ENCODE measurements at regions not wholly inside any gene's neighbourhood (a gene's known extent, or its start where the extent isn't known, plus 50 kb on each side); places are given as distances from the start of the nearest gene placed in this dataset.
"Not testable (repeated sequence)": the region's sequence is repeated elsewhere in the genome, so short reads cannot be mapped to it uniquely, and the experiment has no call there.

DNA sequence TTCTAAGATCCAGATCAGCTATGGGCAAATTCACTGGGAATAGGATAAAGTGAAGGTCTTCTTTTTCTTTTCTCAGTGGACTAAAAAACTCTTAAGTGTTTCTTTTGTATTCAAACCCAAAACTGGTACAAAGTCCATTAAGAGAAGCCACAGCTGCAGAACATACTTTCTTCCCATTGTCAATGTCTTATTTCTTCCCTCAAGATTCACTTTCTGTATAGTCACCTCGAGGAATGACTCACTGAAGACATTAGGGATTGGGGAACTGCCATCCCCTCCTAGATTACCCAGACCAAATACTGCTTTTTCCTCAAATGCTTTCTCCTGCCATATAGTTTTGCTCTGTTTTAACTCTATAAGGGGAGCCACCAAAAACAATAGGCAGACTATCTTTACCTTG is 117.4 kb upstream of the SYT13 start:
- not testable (repeated sequence) for DNase-seq

DNA sequence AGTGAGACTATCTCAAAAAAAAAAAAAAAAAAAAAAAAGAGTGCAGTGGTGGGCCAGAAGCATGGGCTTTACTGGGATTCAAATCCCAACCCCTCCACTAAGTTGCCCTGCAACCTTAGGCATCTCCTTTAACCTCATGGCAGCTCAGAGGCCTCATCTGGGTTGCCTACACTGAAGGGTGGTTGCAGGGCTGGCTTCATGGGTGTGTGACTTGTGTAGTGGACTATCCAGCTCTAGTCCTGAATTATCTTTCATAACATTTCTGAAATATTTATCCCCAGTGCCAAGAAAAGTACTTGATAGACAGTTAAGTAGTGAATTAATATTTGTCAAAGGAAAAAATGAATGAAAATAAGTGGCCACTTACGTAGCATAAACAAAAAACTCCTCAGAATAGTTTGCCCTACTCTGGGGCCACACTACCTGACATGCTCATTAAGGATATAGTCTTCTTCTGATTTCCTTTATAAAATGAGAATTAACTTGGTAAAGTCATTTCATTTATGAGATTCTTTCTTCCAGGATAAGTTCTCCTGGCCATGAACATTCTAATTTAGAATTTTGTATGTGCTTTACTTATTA is 116.0 kb upstream of the SYT13 start:
- DNase-seq, result no peak

DNA sequence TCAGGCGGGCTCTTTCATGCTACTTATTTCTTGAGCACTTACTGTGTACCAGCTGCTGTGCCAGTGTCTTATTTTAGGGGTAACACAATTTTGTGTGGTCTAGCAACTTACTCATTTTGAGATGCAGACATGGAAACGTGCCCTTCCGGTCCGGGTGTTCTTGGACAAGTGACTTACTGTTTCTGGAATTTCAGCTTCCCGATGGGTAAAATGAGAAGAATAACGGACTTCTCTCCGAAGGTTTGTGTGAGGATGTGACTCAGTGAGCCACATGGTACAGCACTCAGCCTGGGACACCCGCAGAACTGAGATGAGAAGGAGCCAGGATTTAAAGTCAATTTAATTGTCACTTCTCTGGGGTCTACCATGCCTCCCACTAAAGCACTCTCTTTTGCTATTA is 114.5 kb upstream of the SYT13 start:
- no peak for DNase-seq

GRCh38 chr11:45399166-45399565 is 113.0 kb upstream of the SYT13 start:
- no peak for DNase-seq

DNA sequence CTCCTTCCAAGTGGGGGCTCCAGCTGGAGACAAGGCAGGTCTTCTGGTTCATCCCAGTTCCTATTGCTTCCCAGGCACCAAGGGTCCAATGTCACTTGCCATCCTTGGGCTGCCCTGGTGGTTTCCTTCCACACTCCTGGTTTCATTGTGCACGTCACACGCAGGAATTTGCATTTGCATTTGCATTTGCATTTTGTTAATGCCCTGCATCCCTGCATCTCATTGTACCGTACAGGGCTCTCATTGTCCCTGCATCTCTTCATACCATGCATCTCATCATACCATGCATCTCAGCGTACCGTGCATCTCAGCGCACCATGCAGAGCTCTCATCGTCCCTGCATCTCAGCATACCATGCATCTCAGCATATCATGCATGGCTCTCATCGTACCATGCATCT is 112.2 kb upstream of the SYT13 start:
- no peak for DNase-seq

DNA sequence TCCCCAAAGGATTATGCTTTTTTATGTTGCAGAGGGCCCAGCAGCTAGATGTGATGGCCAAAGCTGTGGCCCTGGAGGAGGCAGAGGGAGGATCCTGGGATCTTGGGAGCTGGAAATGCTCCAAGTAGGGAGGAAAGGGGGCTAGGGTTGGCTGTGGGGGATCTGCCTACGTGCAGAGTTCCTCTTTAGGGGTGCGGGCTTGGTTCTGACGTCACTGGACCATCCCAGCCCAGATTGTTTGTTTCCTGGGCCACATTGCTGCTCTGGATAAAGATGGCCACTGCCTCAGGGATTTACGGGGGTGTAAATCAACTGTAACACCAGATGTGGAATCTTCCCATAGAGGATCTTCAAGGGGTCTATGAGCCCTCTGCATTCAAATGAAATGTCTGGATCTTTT is 110.3 kb upstream of the SYT13 start:
- DNase-seq, result no peak

GRCh38 chr11:45395947-45396346 is 109.8 kb upstream of the SYT13 start:
- no peak for DNase-seq

- no peak for DNase-seq
Observed at GRCh38 chr11:45395421-45395820, 109.3 kb upstream of the SYT13 start.

GRCh38 chr11:45394294-45395085 is 108.3 kb upstream of the SYT13 start:
- no peak for DNase-seq

DNA sequence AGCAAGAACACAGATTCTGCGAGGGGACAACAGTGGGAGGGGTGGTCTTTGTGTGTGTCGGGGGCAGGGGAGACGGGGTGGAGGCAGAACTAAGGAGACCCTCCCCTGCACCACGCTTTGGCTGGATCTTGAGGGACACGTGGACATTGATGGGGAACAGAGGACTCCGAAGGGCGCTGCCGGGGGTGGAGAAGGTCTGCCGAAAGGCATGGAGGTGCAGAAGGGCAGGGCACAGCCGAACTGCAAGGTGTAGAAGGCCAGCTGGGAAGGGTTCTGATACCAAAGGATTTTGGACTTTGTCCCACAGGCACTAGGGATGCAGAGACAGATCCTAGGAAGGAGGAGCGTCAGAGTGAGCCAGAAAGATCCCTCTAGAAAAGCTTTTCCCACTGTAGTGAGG is 107.7 kb upstream of the SYT13 start:
- no peak for DNase-seq

GRCh38 chr11:45393334-45393733 is 107.2 kb upstream of the SYT13 start:
- DNase-seq, result no peak

DNA sequence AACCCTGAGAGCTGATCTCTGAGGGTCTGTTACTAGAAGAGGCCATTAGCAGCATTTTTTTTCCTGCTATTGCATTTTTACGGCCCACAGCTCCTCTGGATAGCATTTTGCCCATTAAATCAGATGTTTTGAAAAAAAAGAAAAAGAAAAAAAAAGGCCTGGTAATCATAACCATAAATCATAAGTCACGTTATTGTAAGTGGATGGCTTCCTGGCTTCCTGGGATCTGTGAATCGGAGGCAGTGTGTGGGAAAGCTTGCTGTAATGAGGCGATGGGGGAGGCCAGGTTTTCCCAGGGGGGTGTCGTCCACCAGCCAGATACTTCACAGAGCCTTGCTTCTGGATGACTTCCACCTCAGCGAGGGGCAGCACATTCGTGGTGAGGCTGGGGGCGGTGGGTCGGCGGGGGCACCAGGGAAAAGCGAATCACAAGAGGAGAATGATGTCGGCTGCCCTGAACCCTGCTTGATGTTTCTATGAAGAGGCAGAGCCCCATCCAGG is 106.5 kb upstream of the SYT13 start:
- DNase-seq, result no peak

DNA sequence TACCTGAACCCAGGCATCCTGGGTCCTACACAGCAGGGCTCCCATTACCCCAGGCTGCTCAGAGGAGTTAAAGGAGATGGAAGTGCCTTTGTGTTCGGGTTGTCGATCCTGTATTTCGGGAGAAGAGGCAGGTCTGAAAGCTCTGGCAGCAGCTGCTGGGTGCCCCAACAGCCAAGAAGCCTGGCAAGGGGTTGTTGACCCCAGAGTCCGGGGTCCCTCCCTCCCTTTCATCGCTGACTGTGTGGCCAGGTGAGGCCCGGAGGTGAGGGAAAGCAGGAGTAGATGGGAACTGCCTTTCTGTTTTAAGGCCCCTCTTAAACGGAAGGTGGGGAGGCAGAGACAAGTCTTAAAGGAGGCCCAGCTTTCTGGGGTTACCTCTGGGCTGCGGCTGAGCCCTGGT is 106.0 kb upstream of the SYT13 start:
- no peak for DNase-seq

- no peak for DNase-seq
Observed at GRCh38 chr11:45391168-45391850, 105.2 kb upstream of the SYT13 start.

DNA sequence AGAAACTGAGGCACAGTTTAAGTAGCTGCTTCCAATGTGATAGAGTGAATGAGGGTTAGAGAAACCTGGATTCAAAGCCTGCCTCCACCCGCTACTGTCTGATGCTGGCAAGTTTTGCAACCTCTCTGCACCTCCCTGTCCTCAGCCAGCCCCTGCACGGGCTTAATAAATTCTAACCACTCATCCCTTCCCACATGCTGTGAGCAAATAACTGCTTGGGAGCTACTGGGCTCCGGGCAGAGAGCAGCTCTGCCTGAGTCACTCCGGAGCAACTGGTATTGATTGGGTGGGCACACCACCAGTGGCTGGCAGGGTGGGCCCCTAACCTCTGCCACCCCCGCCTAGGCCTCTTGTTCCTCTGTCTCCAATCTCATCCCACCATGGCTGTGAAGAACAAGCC is 104.3 kb upstream of the SYT13 start:
- no peak for DNase-seq

DNA sequence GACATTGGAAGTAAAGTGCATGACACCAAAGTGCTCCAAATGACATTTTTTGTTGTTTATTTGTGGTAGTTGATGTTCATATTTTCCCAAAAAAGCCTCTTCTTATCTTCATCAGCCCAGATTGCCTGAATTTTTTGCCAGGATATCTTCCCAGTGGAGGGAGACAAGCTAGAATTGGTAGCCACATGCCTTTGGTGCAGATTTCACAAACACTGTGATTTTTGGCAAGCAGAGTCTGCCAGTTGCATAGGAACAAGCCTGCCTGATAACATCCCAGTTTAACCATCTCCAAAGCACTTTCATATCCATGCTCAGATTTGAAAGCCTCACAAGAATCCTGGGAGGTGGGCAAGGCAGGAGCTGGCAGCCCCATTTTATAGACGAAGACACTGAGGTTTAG is 102.3 kb upstream of the SYT13 start:
- no peak for DNase-seq

DNA sequence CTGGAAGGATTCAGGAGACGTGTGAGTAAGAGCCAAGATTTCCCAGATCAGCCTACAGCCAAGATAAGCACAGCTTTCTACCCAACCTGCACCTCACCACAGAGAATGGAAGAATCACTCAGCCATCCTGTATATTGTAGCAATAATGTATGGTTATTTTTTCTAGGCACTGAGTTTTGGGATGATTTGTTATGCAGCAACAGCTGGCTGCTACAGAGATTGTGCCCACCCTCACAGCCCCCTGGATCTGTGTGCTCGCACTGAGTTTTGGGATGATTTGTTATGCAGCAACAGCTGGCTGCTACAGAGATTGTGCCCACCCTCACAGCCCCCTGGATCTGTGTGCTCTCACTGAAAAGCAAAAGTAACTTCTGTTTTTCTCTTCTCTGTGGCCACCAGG is 101.7 kb upstream of the SYT13 start:
- DNase-seq, result not testable (repeated sequence)

- no peak for DNase-seq
Observed at GRCh38 chr11:45386972-45387371, 100.8 kb upstream of the SYT13 start.

DNA sequence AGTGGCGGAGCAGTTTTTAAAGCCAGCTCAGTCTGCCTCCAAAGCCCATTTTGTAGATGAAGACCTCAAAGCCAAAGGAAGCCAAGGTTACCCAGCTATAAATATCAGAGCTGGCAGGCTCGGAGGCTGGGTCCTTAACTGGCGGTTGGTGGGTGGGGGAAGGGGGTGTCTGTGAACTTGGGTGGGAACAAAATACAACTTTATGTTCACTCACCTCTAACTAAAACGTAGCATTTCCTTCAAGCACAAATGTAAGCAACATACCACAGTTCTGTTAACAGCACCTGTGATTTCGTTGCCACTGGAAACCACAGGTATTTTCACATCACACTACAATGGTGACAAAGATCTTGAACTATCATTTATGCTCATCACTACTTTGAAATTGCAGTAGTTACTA is 99.7 kb upstream of the SYT13 start:
- no peak for DNase-seq

GRCh38 chr11:45385423-45385822 is 99.3 kb upstream of the SYT13 start:
- DNase-seq, result no peak

- DNase-seq, result no peak
Observed at GRCh38 chr11:45384711-45385241, 98.6 kb upstream of the SYT13 start.

GRCh38 chr11:45384016-45384415 is 97.9 kb upstream of the SYT13 start:
- no peak for DNase-seq

GRCh38 chr11:45383224-45383623 is 97.1 kb upstream of the SYT13 start:
- peak in 1 of 2 experiments; percentile 5 for DNase-seq

Data from activated CD4-positive, alpha-beta T cell treated with anti-CD3 and anti-CD28 coated beads, Interleukin-2, amount 50 U/mL, for 48 hours (primary cell).